ENCODE measurements at regions not wholly inside any gene's neighbourhood (a gene's known extent, or its start where the extent isn't known, plus 50 kb on each side); places are given as distances from the start of the nearest gene placed in this dataset.

GRCh38 chr14:98867146-98867545 lies 404.9 kb downstream of the BCL11B start:
- DNase-seq (ENCODE audit: low read depth in 2 of 2): no peak

GRCh38 chr14:98867726-98868125 lies 404.3 kb downstream of the BCL11B start:
- no peak for DNase-seq (ENCODE audit: low read depth in 2 of 2)

- DNase-seq (ENCODE audit: low read depth in 2 of 2): no peak
Observed at GRCh38 chr14:98868866-98869265, 403.1 kb downstream of the BCL11B start.

GRCh38 chr14:98871796-98872195 lies 400.2 kb downstream of the BCL11B start:
- no peak for DNase-seq (ENCODE audit: low read depth in 2 of 2)

GRCh38 chr14:98877065-98877464 lies 394.9 kb downstream of the BCL11B start:
- no peak for DNase-seq (ENCODE audit: low read depth in 2 of 2)

GRCh38 chr14:98878282-98878681 lies 393.7 kb downstream of the BCL11B start:
- DNase-seq (ENCODE audit: low read depth in 2 of 2): no peak

- DNase-seq (ENCODE audit: low read depth in 2 of 2): no peak
Observed at GRCh38 chr14:98886982-98887381, 385.0 kb downstream of the BCL11B start.

GRCh38 chr14:98888281-98888680 lies 383.7 kb downstream of the BCL11B start:
- no peak for DNase-seq (ENCODE audit: low read depth in 2 of 2)

GRCh38 chr14:98888927-98889835 lies 382.8 kb downstream of the BCL11B start:
- no peak for DNase-seq (ENCODE audit: low read depth in 2 of 2)

GRCh38 chr14:98889836-98890185 lies 382.2 kb downstream of the BCL11B start:
- DNase-seq (ENCODE audit: low read depth in 2 of 2): no peak

GRCh38 chr14:98890556-98891340 lies 381.2 kb downstream of the BCL11B start:
- DNase-seq (ENCODE audit: low read depth in 2 of 2): no peak

GRCh38 chr14:98893675-98894074 lies 378.3 kb downstream of the BCL11B start:
- no peak for DNase-seq (ENCODE audit: low read depth in 2 of 2)

- DNase-seq (ENCODE audit: low read depth in 2 of 2): no peak
Observed at GRCh38 chr14:98894600-98894999, 377.4 kb downstream of the BCL11B start.

GRCh38 chr14:98896449-98896848 lies 375.5 kb downstream of the BCL11B start:
- DNase-seq (ENCODE audit: low read depth in 2 of 2): no peak

- no peak for DNase-seq (ENCODE audit: low read depth in 2 of 2)
Observed at GRCh38 chr14:98897605-98898309, 374.2 kb downstream of the BCL11B start.

- no peak for DNase-seq (ENCODE audit: low read depth in 2 of 2)
Observed at GRCh38 chr14:98899441-98899840, 372.6 kb downstream of the BCL11B start.

GRCh38 chr14:98900236-98900635 lies 371.8 kb downstream of the BCL11B start:
- DNase-seq (ENCODE audit: low read depth in 2 of 2): no peak

GRCh38 chr14:98900798-98901197 lies 371.2 kb downstream of the BCL11B start:
- DNase-seq (ENCODE audit: low read depth in 2 of 2): no peak

- DNase-seq (ENCODE audit: low read depth in 2 of 2): no peak
Observed at GRCh38 chr14:98901511-98902205, 370.3 kb downstream of the BCL11B start.

- no peak for DNase-seq (ENCODE audit: low read depth in 2 of 2)
Observed at GRCh38 chr14:98903371-98903770, 368.6 kb downstream of the BCL11B start.

- no peak for DNase-seq (ENCODE audit: low read depth in 2 of 2)
Observed at GRCh38 chr14:98904677-98905076, 367.3 kb downstream of the BCL11B start.
